Suprapubic skin (tissue), 4 donors: ENCODE measurements at regions not wholly inside any gene's neighbourhood (a gene's known extent, or its start where the extent isn't known, plus 50 kb on each side); places are given as distances from the start of the nearest gene placed in this dataset.

Experiments used
- DNase-seq, 2 donors: peaks; one replicate each; pipeline ENCODE4 v3.0.0-alpha.2; 2019; ENCODE audit warnings: low spot score in 2 of 2
- H3K27ac ChIP-seq: fragments of 200-600 bp; sonication (generic); one replicate; pipeline ENCODE4 v1.5.1; 2019
- H3K27me3 ChIP-seq: fragments of 200-600 bp; sonication (generic); one replicate; pipeline ENCODE4 v1.5.1; 2019
- H3K36me3 ChIP-seq: fragments of 200-600 bp; sonication (generic); one replicate; pipeline ENCODE4 v1.5.1; 2019
- H3K4me1 ChIP-seq: fragments of 200-600 bp; sonication (generic); one replicate; pipeline ENCODE4 v1.5.1; 2019
- H3K4me3 ChIP-seq: fragments of 200-600 bp; sonication (generic); one replicate; pipeline ENCODE4 v1.5.1; 2019; ENCODE audit warnings: mild to moderate bottlenecking
- H3K9me3 ChIP-seq: fragments of 200-600 bp; sonication (generic); one replicate; pipeline ENCODE4 v1.5.1; 2019
- CTCF ChIP-seq, 2 donors: fragments of 200-600 bp in 1 of 2; fragments of 450-650 bp in 1 of 2; sonication (generic) in 1 of 2; IDR thresholded peaks; one replicate each; pipeline ENCODE4 v1.5.1; 2016 to 2019; ENCODE audit warnings: antibody characterized with exemption in 2 of 2, mild to moderate bottlenecking in 1 of 2, moderate library complexity in 1 of 2
- EP300 ChIP-seq: sonication (generic); formaldehyde crosslinking; IDR thresholded peaks from one replicate; pipeline ENCODE4 v1.6.1; 2017; ENCODE audit warnings: antibody characterized with exemption
- POLR2A ChIP-seq, 2 donors: fragments of 450-650 bp; IDR thresholded peaks; one replicate each; pipeline ENCODE4 v1.6.1; 2017; ENCODE audit warnings: antibody characterized with exemption in 2 of 2, mild to moderate bottlenecking in 2 of 2, moderate library complexity in 2 of 2
- POLR2AphosphoS5 ChIP-seq, 3 donors: sonication (generic); formaldehyde crosslinking; IDR thresholded peaks; one replicate each; pipeline ENCODE4 v1.6.1; 2017; ENCODE audit warnings: antibody characterized with exemption in 3 of 3
- WGBS: methylation state at CpG from one replicate; pipeline ENCODE4 v1.1.5; 2018; 5-methylcytosine and 5-hydroxymethylcytosine counted together

- H3K4me1 ChIP-seq, result peaks cover 18% of the 10 kb centered on the region
- no peak for TF ChIP-seq POLR2AphosphoS5 (IDR thresholded peaks at IDR 0.05)
- TF ChIP-seq EP300, result no peak
- no peak for TF ChIP-seq CTCF (IDR thresholded peaks at IDR 0.05)
- no peak for TF ChIP-seq POLR2A (IDR thresholded peaks at IDR 0.05)
- H3K27ac ChIP-seq, result no peak overlapping the region
- no peak overlapping the region for H3K4me3 ChIP-seq
- 52% methylated on average over 1 of the region's 1 CpG for WGBS
- H3K27me3 ChIP-seq, result no peaks in the 10 kb centered on the region
- H3K36me3 ChIP-seq, result no peaks in the 10 kb centered on the region
- no peak for DNase-seq
- no peaks in the 10 kb centered on the region for H3K9me3 ChIP-seq
Measured at GRCh38 chr12:91922139-91922538, 223.5 kb downstream of the BTG1 start.

- Histone ChIP-seq H3K27ac (no peak overlapping the region), H3K9me3 (no peaks in the 10 kb centered on the region), H3K27me3 (no peaks in the 10 kb centered on the region), H3K4me3 (no peak overlapping the region), H3K4me1 (peaks cover 18% of the 10 kb centered on the region), H3K36me3 (no peaks in the 10 kb centered on the region)
- TF ChIP-seq POLR2AphosphoS5 (IDR thresholded peaks at IDR 0.05), result no peak
- no peak for TF ChIP-seq POLR2A (IDR thresholded peaks at IDR 0.05)
- no peak for TF ChIP-seq EP300
- DNase-seq, result no peak
- 79% methylated on average over 2 of the region's 2 CpGs for WGBS
Measured at GRCh38 chr12:91921555-91921954, 224.1 kb downstream of the BTG1 start.

- no peaks in the 10 kb centered on the region for H3K36me3 ChIP-seq
- H3K4me1 ChIP-seq, result peaks cover 18% of the 10 kb centered on the region
- TF ChIP-seq EP300, result no peak
- no peak for TF ChIP-seq POLR2A (IDR thresholded peaks at IDR 0.05)
- TF ChIP-seq CTCF (IDR thresholded peaks at IDR 0.05), result no peak
- no peak for TF ChIP-seq POLR2AphosphoS5 (IDR thresholded peaks at IDR 0.05)
- H3K27ac ChIP-seq, result no peak overlapping the region
- no peaks in the 10 kb centered on the region for H3K27me3 ChIP-seq
- 84% methylated on average over 2 of the region's 2 CpGs for WGBS
- no peak for DNase-seq
- no peak overlapping the region for H3K4me3 ChIP-seq
- H3K9me3 ChIP-seq, result no peaks in the 10 kb centered on the region
Measured at GRCh38 chr12:91920741-91921140, 224.9 kb downstream of the BTG1 start.

GRCh38 chr12:91920276-91920675 is 225.4 kb downstream of the BTG1 start:
- H3K9me3 ChIP-seq, result no peaks in the 10 kb centered on the region
- no peaks in the 10 kb centered on the region for H3K27me3 ChIP-seq
- no peak for DNase-seq
- H3K4me1 ChIP-seq, result peaks cover 18% of the 10 kb centered on the region
- H3K36me3 ChIP-seq, result no peaks in the 10 kb centered on the region
- TF ChIP-seq CTCF (IDR thresholded peaks at IDR 0.05) (no peak), POLR2AphosphoS5 (IDR thresholded peaks at IDR 0.05) (no peak), POLR2A (IDR thresholded peaks at IDR 0.05) (no peak), EP300 (no peak)
- 44% methylated on average over 2 of the region's 2 CpGs for WGBS
- H3K4me3 ChIP-seq, result no peak overlapping the region
- H3K27ac ChIP-seq, result no peak overlapping the region

- Histone ChIP-seq H3K27ac (no peak overlapping the region), H3K4me1 (peaks cover 22% of the 10 kb centered on the region), H3K9me3 (no peaks in the 10 kb centered on the region), H3K4me3 (no peak overlapping the region), H3K27me3 (no peaks in the 10 kb centered on the region), H3K36me3 (no peaks in the 10 kb centered on the region)
- WGBS, result 77% methylated on average over 4 of the region's 4 CpGs
- DNase-seq, result no peak
- no peak for TF ChIP-seq CTCF (IDR thresholded peaks at IDR 0.05)
- TF ChIP-seq POLR2AphosphoS5 (IDR thresholded peaks at IDR 0.05), result no peak
- no peak for TF ChIP-seq POLR2A (IDR thresholded peaks at IDR 0.05)
- TF ChIP-seq EP300, result no peak
Measured at GRCh38 chr12:91918431-91918830, 227.2 kb downstream of the BTG1 start.

GRCh38 chr12:91914701-91915100 is 230.9 kb downstream of the BTG1 start:
- TF ChIP-seq CTCF (IDR thresholded peaks at IDR 0.05), result no peak
- no peak for TF ChIP-seq EP300
- TF ChIP-seq POLR2A (IDR thresholded peaks at IDR 0.05), result no peak
- Histone ChIP-seq H3K36me3 (no peaks in the 10 kb centered on the region), H3K9me3 (no peaks in the 10 kb centered on the region), H3K27me3 (no peaks in the 10 kb centered on the region), H3K4me1 (peaks cover 3% of the 10 kb centered on the region), H3K27ac (no peak overlapping the region), H3K4me3 (no peak overlapping the region)
- WGBS, result 80% methylated on average over 2 of the region's 2 CpGs
- DNase-seq, result no peak
